UCSD-AML1 (cell line): ENCODE measurements at regions not wholly inside any gene's neighbourhood (a gene's known extent, or its start where the extent isn't known, plus 50 kb on each side); places are given as distances from the start of the nearest gene placed in this dataset.
"Not testable (repeated sequence)": the region's sequence is repeated elsewhere in the genome, so short reads cannot be mapped to it uniquely, and the experiment has no call there.

ENCODE experiments used
- DNase-seq: peaks from one replicate; lab custom pipeline; 2025; ENCODE audit not compliant: unreplicated experiment; lab: John Stamatoyannopoulos, UW

DNA sequence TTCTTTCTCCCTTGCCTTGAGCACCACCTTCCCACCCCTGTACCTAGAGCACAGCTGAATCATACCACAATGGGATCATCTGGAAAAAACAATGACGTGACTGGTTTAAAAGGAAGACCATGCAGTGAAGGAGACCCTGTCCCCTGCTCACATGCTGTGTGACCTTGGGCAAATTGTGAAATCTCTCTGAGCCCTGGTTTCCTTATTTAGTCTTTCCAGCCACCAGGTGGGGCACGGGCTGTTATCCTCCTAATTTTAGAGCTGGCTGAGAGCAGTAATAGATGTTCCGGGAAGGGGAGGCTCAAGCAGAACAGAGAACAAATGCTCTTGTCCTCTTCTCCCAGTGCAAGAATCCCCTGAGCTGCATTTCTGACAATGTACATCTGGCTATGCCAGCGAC, 198.3 kb downstream of the RPS24 start:
- DNase-seq, result no peak

- peak; percentile 31 for DNase-seq
Measured at GRCh38 chr10:78236416-78237015, 202.9 kb downstream of the RPS24 start.

DNA sequence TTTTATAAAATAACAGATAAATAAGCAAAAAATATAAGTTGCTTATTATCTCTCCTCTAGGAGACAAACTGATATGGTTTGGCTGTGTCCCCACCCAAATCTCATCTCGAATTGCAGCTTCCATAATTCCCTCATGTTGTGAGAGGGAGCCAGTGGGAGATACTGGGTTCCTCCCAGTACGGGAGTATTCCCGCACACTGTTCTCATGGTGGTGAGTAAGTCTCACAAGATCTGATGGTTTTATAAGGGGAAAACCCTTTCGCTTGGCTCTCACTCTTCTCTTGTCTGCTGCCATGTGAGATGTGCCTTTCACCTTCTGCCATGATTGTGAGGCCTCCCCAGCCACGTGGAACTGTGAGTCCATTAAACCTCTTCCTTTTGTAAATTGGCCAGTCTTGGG, 204.3 kb downstream of the RPS24 start:
- DNase-seq, result not testable (repeated sequence)

DNA sequence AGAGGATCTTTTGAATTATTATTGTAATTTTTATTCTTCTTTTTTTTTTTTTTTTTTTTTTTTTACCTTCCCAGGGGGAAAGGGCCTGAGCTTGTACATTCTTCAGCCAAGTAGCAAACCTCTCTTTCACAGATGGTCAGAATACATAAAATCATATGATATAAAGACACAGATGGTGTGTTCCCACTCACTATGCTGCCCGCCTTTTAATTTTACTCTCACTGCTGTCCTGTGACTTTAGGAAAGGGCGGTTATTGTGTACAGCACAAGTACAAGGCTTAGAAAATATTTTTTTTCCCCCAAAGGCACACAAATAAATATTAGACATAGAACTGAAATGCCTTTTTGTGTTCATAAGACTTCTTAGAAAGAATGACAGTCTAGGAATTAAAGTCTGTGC, 213.6 kb downstream of the RPS24 start:
- DNase-seq, result no peak

DNA sequence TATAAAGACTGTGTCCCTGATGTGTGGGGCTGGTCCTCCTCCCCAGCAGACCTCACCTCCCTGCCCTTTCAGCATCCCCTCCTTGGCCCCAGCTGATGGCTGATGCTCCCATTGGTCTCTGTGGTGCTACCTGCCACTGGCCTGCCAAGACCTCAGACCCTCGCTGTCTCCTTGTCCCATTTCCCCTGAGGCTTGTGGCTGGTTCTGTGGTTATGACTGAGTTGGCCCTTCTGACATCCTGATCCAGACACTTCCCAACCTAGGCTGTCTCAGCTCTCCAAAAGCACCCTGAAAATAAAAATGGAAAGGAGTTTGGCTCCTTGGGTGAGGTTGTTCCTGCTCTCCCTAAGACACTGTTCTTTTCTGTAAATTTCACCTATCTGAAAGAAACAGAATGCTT, 214.2 kb downstream of the RPS24 start:
- DNase-seq, result no peak

- DNase-seq, result no peak
Measured at GRCh38 chr10:78248651-78249464, 215.2 kb downstream of the RPS24 start.

DNA sequence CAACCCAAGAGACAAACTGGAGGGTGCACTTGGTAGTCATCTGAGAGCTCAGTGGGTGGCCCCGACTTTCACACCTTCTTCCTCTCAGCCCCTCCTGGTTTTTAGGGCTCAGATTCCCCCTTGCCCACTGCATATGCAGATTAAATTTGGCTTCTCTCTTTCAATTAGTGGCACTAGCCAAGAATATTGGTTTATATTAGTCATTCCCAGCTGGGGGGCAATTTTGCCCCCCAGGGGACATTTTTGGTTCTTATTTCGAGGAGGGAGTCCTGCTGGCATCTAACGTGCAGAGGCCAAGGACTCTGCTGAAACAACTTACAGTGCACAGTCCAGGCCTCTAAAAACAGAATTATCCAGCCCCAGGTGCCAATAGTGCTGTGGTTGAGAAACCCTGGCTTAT, 216.0 kb downstream of the RPS24 start:
- no peak for DNase-seq

DNA sequence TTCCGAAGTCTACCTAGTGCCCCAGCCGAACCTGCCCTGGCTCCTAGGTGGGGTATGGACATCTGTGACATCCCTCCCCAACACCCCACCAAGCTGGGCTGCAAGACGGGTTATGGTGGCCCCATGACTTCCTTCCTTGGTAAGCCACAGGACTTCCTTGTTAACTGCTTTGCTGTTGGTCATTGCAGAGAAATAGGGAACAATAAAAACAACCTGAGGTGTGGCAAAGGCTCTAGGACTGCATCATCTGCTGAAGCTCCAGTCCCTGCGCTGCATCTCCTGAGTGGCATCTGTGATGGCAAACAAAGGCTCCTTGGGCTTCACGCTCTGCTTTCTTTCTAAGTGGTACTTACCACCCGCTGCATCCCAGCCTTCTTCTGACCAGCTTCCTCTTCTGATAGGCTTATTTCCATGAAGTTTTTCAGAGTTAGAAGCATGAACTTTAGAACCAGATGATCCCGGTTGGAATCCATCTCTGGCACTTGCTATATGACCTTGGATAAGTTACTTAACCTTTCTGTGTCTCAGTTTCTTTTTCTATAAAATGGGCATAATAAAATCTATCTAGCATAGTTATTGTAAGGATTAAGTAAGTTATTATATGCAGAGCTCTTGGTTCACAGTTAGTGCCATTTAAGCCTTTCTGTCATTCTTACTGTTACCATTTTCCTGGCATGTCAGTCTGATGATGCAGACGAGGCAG, 216.8 kb downstream of the RPS24 start:
- peak; percentile 57 for DNase-seq

DNA sequence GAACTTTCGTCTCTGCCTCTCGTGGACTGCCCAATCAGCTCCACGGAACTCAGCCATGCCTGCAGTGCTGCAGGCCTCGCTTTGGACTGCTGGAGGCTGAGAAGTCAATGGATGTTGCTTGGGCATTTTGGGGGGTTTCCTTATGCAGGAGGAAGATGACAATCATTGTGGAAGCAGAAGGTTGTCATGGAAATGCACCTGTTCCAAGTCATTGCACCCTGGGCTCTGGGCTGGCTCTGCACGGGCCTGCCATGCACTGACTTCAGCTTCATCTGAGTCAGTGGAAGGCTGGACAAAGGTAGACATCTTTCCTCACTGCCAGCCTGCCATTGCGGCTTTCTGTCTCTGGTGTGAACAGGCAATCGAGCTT, 217.3 kb downstream of the RPS24 start:
- no peak for DNase-seq

DNA sequence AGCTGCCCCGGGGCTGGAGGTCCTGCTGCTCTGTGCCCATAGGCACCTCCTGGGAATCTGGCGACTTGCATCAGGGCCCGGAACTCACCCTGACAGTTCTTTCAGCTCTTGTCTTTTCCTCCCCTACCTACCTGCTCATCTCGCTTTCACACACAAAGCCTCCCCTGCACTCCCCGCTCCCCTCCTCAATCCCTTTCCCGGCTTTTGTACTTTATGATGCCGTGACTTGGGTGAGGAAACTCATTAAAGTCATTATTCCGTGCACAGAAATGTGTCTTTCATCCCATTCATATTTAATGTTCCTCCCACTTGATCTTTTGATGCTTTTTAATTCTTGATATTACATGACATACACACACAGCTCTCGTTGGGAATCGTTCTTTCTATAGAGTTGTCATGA, 218.6 kb downstream of the RPS24 start:
- no peak for DNase-seq

DNA sequence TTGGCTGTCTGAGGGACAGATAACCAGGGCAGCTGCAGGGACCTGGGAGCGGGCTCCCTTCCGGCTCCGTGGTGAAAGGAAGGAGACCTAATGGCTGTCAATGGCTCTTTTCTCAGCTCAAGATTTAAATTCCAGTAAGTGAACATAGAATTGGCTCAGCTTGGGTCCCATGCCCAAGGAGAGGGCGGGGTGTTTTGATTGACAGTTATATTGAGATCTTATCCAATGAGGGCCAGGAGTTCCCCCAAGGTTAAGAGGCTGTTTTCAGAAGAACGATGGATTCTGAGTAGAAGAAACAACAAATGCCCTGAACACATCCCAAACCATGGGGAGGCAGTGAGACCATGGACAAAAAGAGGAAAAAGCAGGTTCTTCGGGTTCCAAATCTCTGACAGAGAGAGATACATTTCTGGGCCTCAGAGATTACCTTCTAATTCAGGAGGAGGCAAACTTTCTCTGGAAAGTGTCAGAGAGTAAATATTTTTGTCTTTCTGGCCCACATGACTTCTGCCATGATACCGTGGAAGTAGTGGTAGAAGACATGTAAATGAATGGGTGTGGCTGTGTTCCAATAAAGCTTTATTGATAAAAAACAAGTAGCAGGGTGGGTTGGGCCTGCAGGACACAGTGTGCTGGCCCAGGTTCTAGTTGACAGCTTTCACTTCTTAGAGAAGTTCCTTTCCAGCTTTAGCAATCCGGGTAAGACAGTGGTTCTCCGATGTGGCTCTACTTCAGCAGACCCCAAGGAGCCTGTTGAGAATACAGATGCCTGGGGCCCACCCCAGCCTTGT, 219.6 kb downstream of the RPS24 start:
- DNase-seq, result no peak

GRCh38 chr10:78254013-78254412, 220.3 kb downstream of the RPS24 start:
- DNase-seq, result no peak

GRCh38 chr10:78255214-78255613, 221.6 kb downstream of the RPS24 start:
- DNase-seq, result no peak

DNA sequence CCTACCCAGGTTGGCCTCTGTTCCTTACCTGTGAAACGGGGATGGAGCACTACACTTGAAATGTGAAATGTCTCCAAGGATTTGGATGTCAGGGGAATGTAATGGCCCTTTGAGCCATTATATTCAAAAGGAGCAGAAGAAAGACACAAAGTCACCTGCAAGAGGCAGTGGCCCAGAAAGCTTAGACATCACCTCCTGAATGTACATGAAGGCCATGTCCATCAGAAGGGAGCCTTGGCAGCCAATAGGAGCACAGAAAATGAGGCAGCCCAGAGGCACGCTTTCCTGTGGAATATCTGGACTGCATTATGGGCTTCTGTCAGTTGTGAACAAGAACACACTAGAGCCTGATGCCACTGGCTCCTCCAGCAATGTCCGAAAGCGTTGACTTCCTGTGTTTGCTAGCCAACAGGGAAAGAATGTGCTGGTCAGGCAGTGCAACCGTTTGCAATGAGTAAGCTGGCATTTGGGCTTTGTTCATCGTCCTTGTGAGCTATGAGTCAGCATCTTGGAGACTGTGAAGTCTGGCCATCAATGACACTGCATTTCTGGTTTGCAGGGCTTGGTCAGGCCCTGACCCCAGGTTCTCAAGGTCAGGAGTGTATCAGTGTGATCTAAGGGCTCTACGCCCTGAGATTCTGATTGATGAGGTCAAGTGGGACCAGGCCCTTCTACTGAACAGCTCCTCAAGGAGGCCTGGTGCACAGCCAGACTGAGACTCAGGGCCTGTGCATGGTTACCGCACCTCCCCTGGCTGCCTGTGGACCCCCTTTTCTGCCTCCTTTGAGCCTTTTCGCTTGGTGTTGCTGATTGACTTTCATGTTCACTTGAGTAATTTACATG, 222.4 kb downstream of the RPS24 start:
- peak; percentile 53 for DNase-seq

GRCh38 chr10:78258323-78259030, 224.8 kb downstream of the RPS24 start:
- no peak for DNase-seq

DNA sequence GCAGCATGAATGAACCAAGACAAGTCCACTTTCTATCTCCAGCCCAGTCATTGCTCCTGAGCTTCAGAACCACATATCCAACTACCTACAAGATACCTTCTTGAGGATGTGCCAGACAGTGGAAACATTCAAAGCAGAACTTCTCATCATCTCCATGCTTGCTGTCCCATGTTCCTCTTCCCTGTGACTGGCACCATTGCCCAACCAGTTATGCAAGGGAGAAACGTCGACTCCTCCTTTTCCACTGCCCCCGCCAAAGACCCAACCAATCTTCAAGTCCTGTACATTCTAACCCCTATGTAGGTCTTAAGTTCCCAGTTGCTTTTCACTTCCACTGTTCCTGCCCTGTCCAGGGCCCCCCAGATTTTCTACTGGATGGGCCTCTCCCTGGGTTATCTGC, 225.7 kb downstream of the RPS24 start:
- no peak for DNase-seq

DNA sequence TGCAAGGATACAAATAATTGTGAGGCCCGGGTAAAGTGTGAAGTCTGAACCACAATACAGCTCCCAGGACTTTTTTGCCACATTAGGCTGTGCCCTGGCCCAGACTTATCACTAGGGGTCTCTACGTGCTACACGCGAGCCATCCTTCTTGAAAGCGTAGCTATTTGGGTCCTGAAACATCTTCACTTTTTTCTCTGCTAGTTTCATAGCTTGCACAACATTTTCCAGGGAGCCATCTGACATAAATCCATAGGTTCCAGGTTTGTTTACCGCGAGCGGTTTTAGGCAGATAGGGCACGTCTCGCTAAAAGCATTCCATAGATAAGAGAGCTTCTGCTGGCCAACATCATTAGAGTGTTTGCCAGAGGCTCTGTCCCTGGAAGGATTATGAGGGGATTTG, 226.5 kb downstream of the RPS24 start:
- DNase-seq, result no peak

DNA sequence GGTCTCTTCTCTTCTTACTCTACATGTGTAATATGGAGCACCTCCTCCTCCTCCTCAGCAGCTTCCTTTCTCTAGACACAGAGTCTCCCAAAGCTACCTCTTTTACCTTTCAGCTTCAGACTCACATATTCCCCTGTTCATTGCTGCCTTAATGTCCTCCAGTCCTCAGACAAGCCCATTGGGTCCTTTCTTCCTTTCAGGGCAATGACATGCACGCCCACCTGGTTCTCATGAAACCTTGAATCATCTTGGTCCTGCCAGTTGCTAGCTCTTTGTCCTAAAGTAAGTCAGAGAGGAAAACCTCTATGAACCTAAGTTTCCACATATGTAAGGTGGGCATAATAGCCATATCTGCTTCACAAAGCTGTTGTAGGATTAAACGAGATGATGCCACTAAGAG, 227.0 kb downstream of the RPS24 start:
- DNase-seq, result no peak

DNA sequence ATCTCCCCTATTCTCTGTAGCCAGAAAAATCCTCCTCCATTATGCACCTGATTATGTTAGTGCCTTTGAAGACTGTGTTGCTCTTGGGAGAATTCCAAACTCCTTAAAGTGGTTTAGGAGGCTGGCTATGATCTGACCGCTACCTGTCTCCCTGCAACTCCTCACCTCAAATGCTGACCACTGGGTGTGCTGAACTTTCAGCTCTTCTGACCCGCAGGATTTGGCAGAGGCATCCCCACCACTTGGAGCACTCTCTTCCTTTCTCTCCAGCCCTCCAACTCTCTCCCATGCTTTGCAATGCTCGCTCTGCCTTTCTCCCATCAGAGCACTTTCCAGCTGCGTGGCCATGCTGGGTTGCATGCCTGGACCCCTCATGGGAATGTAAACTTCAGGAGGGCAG, 227.6 kb downstream of the RPS24 start:
- no peak for DNase-seq

DNA sequence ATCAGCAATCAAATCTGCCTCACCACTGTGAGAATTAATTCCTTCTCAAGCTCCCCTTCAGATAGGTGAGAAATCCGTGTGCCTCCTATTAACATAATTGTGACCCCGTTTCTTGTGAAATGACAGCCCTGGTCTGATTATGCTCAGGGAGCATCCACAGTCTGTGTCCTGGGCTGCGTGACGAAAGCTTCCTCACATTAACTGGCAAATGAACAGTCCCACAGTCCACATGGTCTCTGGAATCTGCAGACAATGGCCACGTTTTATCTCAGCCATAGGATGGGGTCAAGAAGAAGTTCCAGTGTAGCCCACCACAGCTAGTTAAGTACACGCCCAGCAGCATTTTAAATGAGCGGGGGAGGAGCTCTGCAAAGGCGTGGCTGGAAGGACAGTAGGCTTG, 229.2 kb downstream of the RPS24 start:
- no peak for DNase-seq
